IMR-90 (cell line): ENCODE measurements at regions not wholly inside any gene's neighbourhood (a gene's known extent, or its start where the extent isn't known, plus 50 kb on each side); places are given as distances from the start of the nearest gene placed in this dataset.

ENCODE experiments used
- ATAC-seq: fragments of 200-7000 bp; cut with Tn5 transposase; 2 replicates; pipeline ENCODE4 v1.9.1; 2020; ENCODE audit warnings: low read depth, mild to moderate bottlenecking, moderate library complexity
- BruUV-seq: library from RNA; stranded (reverse); fragments of 400-500 nt; replicated peaks from 2 replicates; lab custom pipeline; 2021; lab: Mats Ljungman, UMichigan
- CTCF ChIA-PET: fragments of 300-600 bp; formaldehyde crosslinking; extraction: SDS; loops from one replicate; lab custom pipeline; 2021; ENCODE audit warnings: antibody characterized with exemption; lab: Yijun Ruan, JAX
- POLR2A ChIA-PET: fragments of 300-600 bp; sonication (Branson Sonifier 250); formaldehyde crosslinking; loops from one replicate; lab custom pipeline; 2022; ENCODE audit warnings: antibody characterized with exemption; ENCODE audit not compliant: unreplicated experiment; lab: Charles Lee
- DNase-seq: peaks from one replicate; pipeline ENCODE4 v3.0.0; 2013
- H2AFZ ChIP-seq: replicated peaks from 2 replicates; pipeline ENCODE3; 2013; ENCODE audit warnings: low read length, mild to moderate bottlenecking; ENCODE audit not compliant: poor library complexity
- H2AK5ac ChIP-seq: 2 replicates; pipeline ENCODE4 v1.6.1; 2013; ENCODE audit warnings: low read depth, low read length, inconsistent platforms
- H2AK9ac ChIP-seq: replicated peaks from 2 replicates; pipeline ENCODE3; 2013; ENCODE audit warnings: mild to moderate bottlenecking, low read depth, low read length, moderate library complexity; ENCODE audit not compliant: poor library complexity
- H2BK120ac ChIP-seq: 2 replicates; pipeline ENCODE4 v1.6.1; 2013; ENCODE audit warnings: low read depth, low read length, inconsistent platforms
- H2BK15ac ChIP-seq: 3 replicates; pipeline ENCODE4 v1.6.1; 2013; ENCODE audit warnings: low read depth, low read length, inconsistent platforms
- H2BK20ac ChIP-seq: 2 replicates; pipeline ENCODE4 v1.6.1; 2013; ENCODE audit warnings: low read depth, mild to moderate bottlenecking, inconsistent platforms, low read length, moderate library complexity
- H2BK5ac ChIP-seq: 2 replicates; pipeline ENCODE4 v1.6.1; 2013; ENCODE audit warnings: mild to moderate bottlenecking, low read depth, low read length, inconsistent platforms; ENCODE audit not compliant: poor library complexity, severe bottlenecking
- H3K14ac ChIP-seq: replicated peaks from 2 replicates; pipeline ENCODE4 v1.6.1; 2013; ENCODE audit warnings: low read depth, low read length, inconsistent platforms
- H3K18ac ChIP-seq: 2 replicates; pipeline ENCODE4 v1.6.1; 2013; ENCODE audit warnings: low read depth, low read length, control low read depth
- H3K23ac ChIP-seq: 2 replicates; pipeline ENCODE4 v1.6.1; 2013; ENCODE audit warnings: low read depth, low read length, inconsistent platforms
- H3K27ac ChIP-seq: 2 replicates; pipeline ENCODE4 v1.5.1; 2013; ENCODE audit warnings: mild to moderate bottlenecking, control low read depth, low read length; ENCODE audit not compliant: insufficient read depth
- H3K27me3 ChIP-seq: 2 replicates; pipeline ENCODE4 v1.6.1; 2013; ENCODE audit warnings: low read length; ENCODE audit not compliant: control insufficient read depth, insufficient read depth
- H3K36me3 ChIP-seq: 2 replicates; pipeline ENCODE4 v1.6.1; 2013; ENCODE audit warnings: low read length, mixed read lengths; ENCODE audit not compliant: control insufficient read depth, insufficient read depth
- H3K4ac ChIP-seq: 2 replicates; pipeline ENCODE4 v1.6.1; 2013; ENCODE audit warnings: low read depth, low read length, inconsistent platforms
- H3K4me1 ChIP-seq: 2 replicates; pipeline ENCODE4 v1.6.1; 2013; ENCODE audit warnings: low read length, mixed read lengths; ENCODE audit not compliant: control insufficient read depth, insufficient read depth
- H3K4me2 ChIP-seq: 2 replicates; pipeline ENCODE4 v1.6.1; 2013; ENCODE audit warnings: low read depth, mild to moderate bottlenecking, control low read depth, low read length, moderate library complexity
- H3K4me3 ChIP-seq: 2 replicates; pipeline ENCODE4 v1.5.1; 2013; ENCODE audit warnings: low read depth, mild to moderate bottlenecking, control low read depth, low read length, moderate library complexity; ENCODE audit not compliant: insufficient read depth
- H3K56ac ChIP-seq: 2 replicates; pipeline ENCODE4 v1.6.1; 2013; ENCODE audit warnings: low read length, inconsistent platforms; ENCODE audit not compliant: insufficient read depth; ENCODE audit errors: extremely low read depth
- H3K79me1 ChIP-seq, 2 experiments: 2 replicates each; pipeline ENCODE4 v1.6.1; 2013; ENCODE audit warnings: low read length in 2 of 2, inconsistent platforms in 1 of 2, low read depth in 1 of 2
- H3K9ac ChIP-seq: 2 replicates; pipeline ENCODE4 v1.6.1; 2013; ENCODE audit warnings: low read depth, low read length, control low read depth
- H3K9me1 ChIP-seq: 2 replicates; pipeline ENCODE4 v1.6.1; 2013; ENCODE audit warnings: low read length, inconsistent platforms; ENCODE audit not compliant: insufficient read depth
- H3K9me3 ChIP-seq: 2 replicates; pipeline ENCODE4 v1.6.1; 2013; ENCODE audit warnings: low read length; ENCODE audit not compliant: control insufficient read depth, insufficient read depth
- H4K20me1 ChIP-seq: 2 replicates; pipeline ENCODE4 v1.6.1; 2013; ENCODE audit warnings: low read length, inconsistent platforms; ENCODE audit not compliant: insufficient read depth
- H4K5ac ChIP-seq: 2 replicates; pipeline ENCODE4 v1.6.1; 2013; ENCODE audit warnings: mild to moderate bottlenecking, low read depth, low read length, control low read depth
- H4K8ac ChIP-seq, 2 experiments: 2 replicates each; pipeline ENCODE4 v1.6.1; 2013; ENCODE audit warnings: low read depth in 2 of 2, low read length in 2 of 2, control low read depth in 1 of 2, inconsistent platforms in 1 of 2
- H4K91ac ChIP-seq: 2 replicates; pipeline ENCODE4 v1.6.1; 2013; ENCODE audit warnings: low read depth, low read length, inconsistent platforms; ENCODE audit not compliant: insufficient read depth
- BHLHE40 ChIP-seq: fragments of 150-350 bp; IDR thresholded peaks from 2 replicates; pipeline ENCODE4 v1.6.1; 2016; ENCODE audit warnings: mild to moderate bottlenecking, low read depth, low read length
- CEBPB ChIP-seq: IDR thresholded peaks from 2 replicates; pipeline ENCODE4 v1.6.1; 2012; ENCODE audit warnings: low read depth, low read length, improper control_type of control experiment
- CHD1 ChIP-seq: IDR thresholded peaks from 2 replicates; pipeline ENCODE4 v1.6.1; 2012; ENCODE audit warnings: low read depth, low read length, improper control_type of control experiment
- CTCF ChIP-seq: conservative IDR thresholded peaks from 2 replicates; pipeline ENCODE4 v1.5.1; 2012; ENCODE audit warnings: mild to moderate bottlenecking, low read depth, low read length, improper control_type of control experiment
- FOS ChIP-seq: fragments of 150-350 bp; IDR thresholded peaks from 2 replicates; pipeline ENCODE4 v1.6.1; 2016; ENCODE audit warnings: low read depth, low read length
- MAFK ChIP-seq: IDR thresholded peaks from 2 replicates; pipeline ENCODE4 v1.6.1; 2012; ENCODE audit warnings: low read depth, low read length, improper control_type of control experiment
- MAZ ChIP-seq: IDR thresholded peaks from 2 replicates; pipeline ENCODE4 v1.6.1; 2012; ENCODE audit warnings: low read depth, mild to moderate bottlenecking, low read length, improper control_type of control experiment, moderate library complexity, borderline replicate concordance
- NFE2L2 ChIP-seq: fragments of 150-350 bp; IDR thresholded peaks from 2 replicates; pipeline ENCODE4 v1.6.1; 2016; ENCODE audit warnings: low read depth, mild to moderate bottlenecking, low read length
- POLR2A ChIP-seq: IDR thresholded peaks from 2 replicates; pipeline ENCODE4 v1.6.1; 2012; ENCODE audit warnings: mild to moderate bottlenecking, low read depth, low read length
- RAD21 ChIP-seq: IDR thresholded peaks from 2 replicates; pipeline ENCODE4 v1.6.1; 2012; ENCODE audit warnings: low read length, improper control_type of control experiment
- RFX5 ChIP-seq: IDR thresholded peaks from 2 replicates; pipeline ENCODE4 v1.8.0; 2012; ENCODE audit warnings: low read depth, mild to moderate bottlenecking, low read length, moderate library complexity
- SMC3 ChIP-seq: fragments of 150-350 bp; IDR thresholded peaks from 2 replicates; pipeline ENCODE4 v1.6.1; 2016; ENCODE audit warnings: low read depth, mild to moderate bottlenecking, antibody characterized with exemption, low read length, moderate library complexity
- USF2 ChIP-seq: fragments of 150-350 bp; IDR thresholded peaks from 2 replicates; pipeline ENCODE4 v1.6.1; 2017; ENCODE audit warnings: mild to moderate bottlenecking, antibody characterized with exemption, low read length, low read depth
- WGBS, 2 experiments: methylation state at CpG; one replicate each; pipeline versions ENCODE4 v1.1.5 to v1.1.7; 2013; ENCODE audit warnings: missing lambda C conversion rate in 2 of 2; ENCODE audit not compliant: insufficient read length in 1 of 2; ENCODE audit errors: extremely low coverage in 2 of 2; 5-methylcytosine and 5-hydroxymethylcytosine counted together
- dilution Hi-C: fragments of 300-500 bp; cut with HindIII; formaldehyde crosslinking; loops from one replicate; pipeline ENCODE4 v1.14.3; 2018; ENCODE audit warnings: low sequenced_read_pairs; ENCODE audit not compliant: unreplicated experiment
- in situ Hi-C: fragments of 300-500 bp; cut with MboI; formaldehyde crosslinking; loops from 3 replicates; pipeline ENCODE4 v1.14.3; 2019; ENCODE audit warnings: low sequenced_read_pairs, inconsistent platforms, mixed read lengths
- intact Hi-C: fragments of 100-400 bp; cut with micrococcal nuclease; formaldehyde crosslinking; loops from 2 replicates; pipeline ENCODE4 v1.10.0; 2022
- TF ChIP-seq, protein P1 (sequence below): fragments of 150-350 bp; IDR thresholded peaks from 2 replicates; pipeline ENCODE4 v1.6.1; 2016; ENCODE audit warnings: low read depth, mild to moderate bottlenecking, low read length, moderate library complexity, borderline replicate concordance

DNA sequence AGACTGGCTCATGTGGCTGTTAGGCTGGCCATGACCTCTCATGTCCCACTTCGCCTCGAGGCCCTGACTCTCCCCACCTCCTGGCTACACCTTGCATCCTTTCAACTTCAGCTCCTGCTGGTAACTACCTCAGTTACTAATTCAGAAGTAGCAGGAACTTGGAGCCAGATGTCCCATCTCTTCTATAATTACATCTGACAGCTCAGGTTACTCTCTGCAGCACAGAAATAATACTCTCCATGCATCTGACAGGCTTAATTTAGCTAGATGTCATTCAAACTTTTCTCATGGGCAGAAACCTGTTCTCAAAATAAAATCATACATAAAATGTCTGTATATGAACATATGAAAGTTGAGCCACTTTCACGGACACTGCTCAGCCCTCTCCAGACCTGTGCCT is 92.2 kb upstream of the IL33 start:
- Histone ChIP-seq H3K27ac (no peak overlapping the region), H3K9me3 (no peaks in the 10 kb centered on the region), H3K23ac (no peak overlapping the region), H3K9ac (no peak overlapping the region), H2AK9ac (no peak overlapping the region), H3K4me1 (no peaks in the 10 kb centered on the region), H4K8ac (no peak overlapping the region), H2AFZ (no peak overlapping the region), H4K5ac (no peak overlapping the region), H3K4ac (no peak overlapping the region), H3K36me3 (no peaks in the 10 kb centered on the region), H2BK120ac (no peak overlapping the region), H3K79me1 (no peaks in the 10 kb centered on the region), H3K9me1 (no peaks in the 10 kb centered on the region), H3K4me2 (no peak overlapping the region), H4K20me1 (no peaks in the 10 kb centered on the region), H3K18ac (no peak overlapping the region), H4K91ac (no peak overlapping the region), H3K56ac (no peak overlapping the region), H3K14ac (no peak overlapping the region), H2BK15ac (no peak overlapping the region), H3K27me3 (0 out of 2 replicates have a peak, but pooled peaks cover 3% of the 10 kb centered on the region), H2BK5ac (no peak overlapping the region), H2AK5ac (no peak overlapping the region), H3K4me3 (no peak overlapping the region), H2BK20ac (no peak overlapping the region)
- in situ Hi-C loops (no loop called here), intact Hi-C loops (no loop called here), dilution Hi-C loops (no loop called here)
- no peak for TF ChIP-seq POLR2A
- TF ChIP-seq MAFK, result no peak
- TF ChIP-seq NFE2L2, result no peak
- TF ChIP-seq CTCF, result no peak
- no peak for TF ChIP-seq CHD1
- no peak for TF ChIP-seq USF2
- no peak for TF ChIP-seq RAD21
- TF ChIP-seq RFX5, result no peak
- TF ChIP-seq, protein P1, sequence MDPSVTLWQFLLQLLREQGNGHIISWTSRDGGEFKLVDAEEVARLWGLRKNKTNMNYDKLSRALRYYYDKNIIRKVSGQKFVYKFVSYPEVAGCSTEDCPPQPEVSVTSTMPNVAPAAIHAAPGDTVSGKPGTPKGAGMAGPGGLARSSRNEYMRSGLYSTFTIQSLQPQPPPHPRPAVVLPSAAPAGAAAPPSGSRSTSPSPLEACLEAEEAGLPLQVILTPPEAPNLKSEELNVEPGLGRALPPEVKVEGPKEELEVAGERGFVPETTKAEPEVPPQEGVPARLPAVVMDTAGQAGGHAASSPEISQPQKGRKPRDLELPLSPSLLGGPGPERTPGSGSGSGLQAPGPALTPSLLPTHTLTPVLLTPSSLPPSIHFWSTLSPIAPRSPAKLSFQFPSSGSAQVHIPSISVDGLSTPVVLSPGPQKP, result no peak
- TF ChIP-seq BHLHE40, result no peak
- no peak for TF ChIP-seq SMC3
- TF ChIP-seq FOS, result no peak
- no peak for TF ChIP-seq MAZ
- TF ChIP-seq CEBPB, result no peak
- ATAC-seq, result no peak
- WGBS, 2 experiments, result no CpG with 5 or more reads among the region's 3 CpGs
- POLR2A ChIA-PET, result no interaction called here
- CTCF ChIA-PET, result no interaction called here
- DNase-seq, result no peak
- BruUV-seq, result no TSS peak
